ENCODE measurements at regions not wholly inside any gene's neighbourhood (a gene's known extent, or its start where the extent isn't known, plus 50 kb on each side); places are given as distances from the start of the nearest gene placed in this dataset.

DNA sequence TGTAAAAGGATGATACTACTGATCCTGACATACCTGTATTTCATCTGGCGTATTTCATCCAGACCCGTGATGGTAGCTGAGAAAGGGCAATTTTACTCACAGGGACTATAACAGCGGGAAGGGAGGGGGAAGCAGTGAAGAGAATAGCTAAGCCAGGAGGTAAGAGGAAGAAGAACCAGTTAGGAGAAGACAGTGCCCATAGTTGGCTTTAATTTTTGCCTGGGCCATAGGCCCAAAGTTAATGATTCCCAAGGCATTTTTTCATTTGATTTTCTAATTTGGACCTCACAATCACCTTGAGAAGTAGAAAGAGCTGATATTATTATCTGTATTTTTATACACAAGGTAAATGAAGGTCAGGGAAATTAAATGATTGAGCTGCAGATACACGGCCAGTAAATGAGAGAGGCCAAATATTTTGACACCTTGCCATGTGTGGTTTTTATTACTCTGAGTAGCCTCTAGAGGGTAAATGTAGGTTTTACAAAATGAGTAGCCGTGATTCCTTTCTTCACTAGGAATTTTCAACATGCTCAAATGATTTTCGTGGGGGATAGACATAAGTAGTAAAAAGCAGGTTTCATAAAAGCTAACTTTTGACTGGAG lies 382.2 kb downstream of the FUT8 start:
- no peak for DNase-seq

DNA sequence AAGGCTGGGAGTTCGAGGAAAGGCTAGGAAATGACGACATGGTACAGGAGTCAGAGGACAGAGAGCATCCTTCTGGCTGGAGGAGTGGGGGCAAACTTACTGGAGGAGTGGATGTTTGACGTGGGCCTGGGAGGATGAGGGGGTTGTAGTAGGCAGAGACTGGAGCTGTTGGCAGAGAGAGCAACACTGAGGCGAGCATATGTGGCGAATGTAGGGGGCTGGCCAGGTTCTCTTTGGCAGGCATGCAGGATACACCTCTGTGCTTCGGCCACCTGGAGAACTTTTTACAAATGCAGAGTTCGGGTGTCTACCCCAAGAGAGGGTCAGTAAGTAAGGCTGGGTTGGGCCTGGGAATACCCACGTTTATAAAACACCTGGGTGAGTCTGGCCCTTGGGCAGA lies 385.7 kb downstream of the FUT8 start:
- no peak for DNase-seq

DNA sequence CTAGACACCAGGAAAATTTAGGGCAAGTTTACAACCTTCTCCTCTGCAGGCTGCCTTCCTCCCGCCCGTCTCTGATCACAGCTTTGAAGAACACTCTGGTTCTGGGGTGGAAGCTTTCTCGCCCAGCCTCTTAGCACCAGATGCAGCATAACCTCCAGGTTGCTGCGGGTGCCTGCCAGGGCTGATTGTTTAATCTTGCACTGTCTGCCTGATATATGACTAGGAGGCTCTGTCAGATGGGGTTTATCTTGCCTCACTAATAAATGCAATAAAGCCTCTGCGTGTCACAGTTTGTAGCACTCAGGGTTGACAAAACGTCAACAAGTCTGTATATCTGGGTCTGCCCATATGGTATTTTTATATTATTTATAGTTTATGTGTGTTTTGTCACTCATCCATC lies 388.2 kb downstream of the FUT8 start:
- no peak for DNase-seq

DNA sequence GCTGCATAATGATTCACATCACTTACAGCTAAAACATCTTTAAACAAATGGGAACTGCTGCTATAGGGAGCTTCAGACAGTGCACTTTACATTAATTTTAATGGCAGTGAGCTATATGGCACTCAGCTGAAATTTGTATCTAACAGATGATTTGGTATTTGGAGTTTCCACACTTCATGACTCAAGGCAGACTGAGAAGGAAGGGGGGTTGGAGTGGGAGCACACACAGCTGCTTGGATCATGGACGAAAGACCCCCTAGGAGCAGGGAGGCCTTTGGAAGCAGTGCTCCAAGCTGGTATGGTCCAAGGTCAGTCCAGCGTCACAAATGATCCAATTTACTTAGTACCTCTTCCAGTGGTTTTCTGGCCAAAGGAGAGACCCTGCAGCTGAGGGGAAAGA lies 389.7 kb downstream of the FUT8 start:
- no peak for DNase-seq

DNA sequence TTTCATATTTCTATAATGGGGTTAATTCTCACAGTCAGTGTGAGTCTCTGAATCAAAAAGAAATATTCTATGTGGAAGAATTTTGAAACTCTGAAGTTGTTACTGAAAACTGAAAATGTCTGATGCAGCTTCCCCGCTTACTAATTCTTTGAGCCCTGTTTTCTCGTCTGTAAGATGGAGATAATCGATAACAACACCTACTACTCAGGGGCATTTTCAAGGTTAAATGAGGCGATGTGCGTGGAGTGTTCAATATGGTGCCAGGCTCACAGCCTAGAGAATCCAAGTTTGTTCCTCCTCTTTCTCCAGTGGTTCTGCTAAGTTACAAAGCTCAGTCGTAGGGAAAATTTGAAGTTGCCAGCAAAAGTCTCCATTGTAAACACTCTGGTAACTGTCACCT lies 391.4 kb downstream of the FUT8 start:
- no peak for DNase-seq

DNA sequence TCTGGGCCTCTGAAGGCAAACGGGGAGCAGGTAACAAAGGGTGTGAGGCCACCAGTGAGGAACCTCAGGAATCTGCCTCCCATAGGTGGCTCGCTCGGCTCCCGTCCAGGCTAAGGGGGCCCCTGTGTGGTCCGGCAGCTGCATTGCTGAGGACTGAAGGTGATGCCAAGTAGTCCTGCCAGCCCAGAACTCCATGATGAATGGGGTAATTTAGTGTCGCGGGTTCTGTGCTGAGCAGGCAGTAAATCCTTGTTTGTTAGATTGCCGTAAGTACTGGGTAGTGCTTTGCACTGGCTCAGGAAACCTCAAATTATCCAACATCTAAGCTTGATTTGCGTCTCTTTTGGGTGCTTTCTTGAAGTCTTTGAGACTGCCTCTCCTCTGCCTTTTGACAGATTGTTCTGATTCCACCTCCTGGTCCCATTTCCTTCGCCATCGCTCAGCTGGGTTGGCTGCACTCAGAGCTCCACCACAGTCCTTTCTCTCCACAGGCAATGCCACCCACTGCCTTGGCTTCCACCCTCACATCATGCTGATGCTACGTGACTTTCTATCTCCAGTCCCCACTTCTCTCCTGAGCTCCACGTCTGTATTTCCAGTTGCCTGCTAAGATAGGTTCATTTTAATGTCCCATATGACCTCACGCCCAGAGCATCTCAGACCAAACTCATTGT lies 392.0 kb downstream of the FUT8 start:
- DNase-seq: no peak

DNA sequence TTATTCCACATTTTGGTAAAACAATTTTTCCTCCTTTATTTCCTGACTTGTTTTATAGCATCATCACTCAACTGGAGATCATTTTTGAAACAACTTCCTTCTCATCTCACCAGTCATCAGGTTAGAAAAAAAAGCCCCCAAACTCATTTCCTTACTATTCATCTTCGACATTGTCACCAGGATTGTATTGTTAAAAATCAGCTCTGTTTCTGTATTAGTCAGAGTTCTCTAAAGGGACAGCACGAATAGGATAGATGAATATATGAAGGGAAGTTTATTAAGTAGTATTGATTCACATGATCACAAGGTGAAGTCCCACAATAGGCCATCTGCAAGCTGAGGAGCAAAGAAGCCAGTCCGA lies 392.6 kb downstream of the FUT8 start:
- DNase-seq: no peak

DNA sequence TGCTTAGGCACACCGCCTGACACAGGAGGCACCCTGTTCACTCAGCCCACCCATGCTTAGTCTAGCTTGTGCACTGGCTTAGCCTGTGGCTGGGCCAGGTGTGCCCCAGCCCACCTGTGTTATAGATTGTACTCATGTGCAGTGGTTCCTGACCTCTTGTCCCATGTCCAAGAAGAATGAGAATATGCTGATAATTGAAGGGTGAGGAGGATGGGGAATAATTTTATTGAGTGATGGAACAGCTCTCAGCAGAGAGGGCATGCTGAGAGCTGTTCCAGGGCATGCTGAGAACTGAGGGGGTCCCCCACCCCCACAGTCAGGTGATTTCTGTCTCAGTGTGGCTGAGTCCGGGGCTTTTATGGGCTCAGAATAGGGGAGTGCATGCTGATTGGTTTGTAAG lies 395.9 kb downstream of the FUT8 start:
- no peak for DNase-seq

DNA sequence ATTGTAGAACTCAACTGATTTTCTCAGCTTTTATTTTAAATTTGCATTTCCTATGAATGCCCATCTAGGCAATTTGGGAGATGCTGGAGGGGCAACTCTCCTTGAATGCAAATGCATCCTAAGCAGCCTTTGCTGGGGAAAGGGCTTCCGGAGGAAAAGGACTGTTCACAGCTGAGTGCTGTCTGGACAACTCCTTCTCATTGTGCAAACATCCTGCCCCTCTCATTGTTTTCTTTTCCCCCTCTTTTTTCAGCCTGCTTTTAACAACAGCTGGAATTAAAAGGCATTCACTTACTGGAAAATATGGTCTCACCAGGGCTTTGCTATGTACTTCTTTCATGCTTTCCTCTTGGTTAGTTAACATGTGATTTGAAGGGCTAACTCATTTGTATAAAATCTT lies 397.8 kb downstream of the FUT8 start:
- no peak for DNase-seq

DNA sequence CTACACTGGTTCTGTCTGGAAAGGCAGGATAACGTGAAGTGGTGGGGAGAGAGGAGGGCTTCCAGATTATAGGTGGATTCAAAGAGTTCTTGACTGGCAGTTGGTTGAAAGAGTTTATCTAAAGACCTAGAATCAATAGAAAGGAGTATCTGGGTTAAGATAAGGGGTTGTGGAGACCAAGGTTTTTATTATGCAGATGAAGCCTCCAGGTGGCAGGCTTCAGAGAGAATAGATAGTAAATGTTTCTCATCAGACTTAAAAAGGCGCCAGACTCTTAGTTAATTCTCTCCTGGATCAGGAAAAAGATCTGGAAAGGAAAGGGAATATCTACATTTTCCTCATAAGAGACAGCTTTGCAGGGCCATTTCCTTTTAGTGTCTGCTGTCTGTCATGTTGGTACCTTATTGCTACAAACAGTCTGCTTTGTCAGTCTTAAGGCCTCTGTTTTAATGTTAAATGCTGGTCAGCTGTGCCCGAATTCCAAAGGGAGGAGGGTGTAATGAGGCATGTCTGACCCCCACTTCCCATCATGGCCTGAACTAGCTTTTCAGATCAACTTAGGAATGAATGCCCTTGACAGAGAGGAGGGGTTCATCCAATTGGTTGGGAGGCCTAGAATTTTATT lies 401.3 kb downstream of the FUT8 start:
- DNase-seq: no peak

DNA sequence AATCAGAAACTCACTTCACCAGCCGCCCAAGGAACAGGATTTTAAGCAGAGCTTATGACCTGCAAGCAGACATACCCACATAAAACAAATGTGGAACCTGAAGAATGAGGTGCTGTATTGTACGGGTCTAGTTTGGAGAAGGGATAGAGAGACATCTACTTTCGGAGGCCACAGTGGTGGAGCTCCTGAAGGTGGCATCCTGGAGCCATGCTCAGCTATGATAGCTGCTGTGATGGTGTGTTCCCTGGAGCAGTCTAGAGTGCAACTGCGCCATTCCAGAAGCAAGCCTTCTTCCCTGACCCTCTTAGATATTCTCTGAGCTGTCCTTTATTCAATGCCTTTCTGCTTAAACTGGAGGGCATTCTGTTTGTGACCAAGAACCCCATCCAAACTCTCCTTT lies 402.6 kb downstream of the FUT8 start:
- no peak for DNase-seq

DNA sequence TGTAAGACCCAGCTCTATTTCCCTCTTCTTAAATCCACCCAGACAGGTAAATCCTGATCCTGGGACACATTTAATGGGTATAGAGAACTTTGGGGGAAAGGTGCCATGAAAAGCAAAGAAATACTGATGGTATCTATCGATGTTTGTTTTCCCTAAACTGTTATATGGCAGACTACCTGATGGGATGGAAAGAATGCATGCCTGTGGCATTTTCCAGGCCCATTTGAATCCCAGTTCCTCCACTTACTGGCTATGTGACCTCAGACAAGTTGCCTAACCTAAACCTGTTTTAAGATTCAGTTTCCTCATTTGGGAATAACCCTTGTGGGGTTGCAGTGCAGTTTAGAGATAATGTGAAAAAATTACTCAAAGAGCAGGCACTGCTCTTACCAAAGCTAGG lies 404.5 kb downstream of the FUT8 start:
- no peak for DNase-seq

DNA sequence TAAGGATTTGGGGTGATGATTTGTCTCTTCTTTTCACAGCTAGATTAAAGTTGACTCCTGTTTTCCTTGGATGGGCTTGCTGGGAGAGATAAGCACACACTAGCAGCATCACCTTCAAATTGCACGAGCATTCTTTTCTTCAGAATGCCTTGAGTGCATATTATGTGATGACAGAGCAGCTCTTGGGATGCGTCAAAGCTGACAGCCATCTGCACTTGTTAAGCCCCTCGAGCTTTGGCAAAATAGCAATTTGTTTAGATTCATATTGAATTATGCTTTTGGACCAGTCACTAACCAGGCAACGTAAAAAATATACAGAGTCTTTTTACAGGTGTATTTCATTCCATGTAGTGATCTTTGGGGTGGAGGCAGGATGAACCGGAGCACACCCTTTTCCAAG lies 407.0 kb downstream of the FUT8 start:
- DNase-seq: no peak

DNA sequence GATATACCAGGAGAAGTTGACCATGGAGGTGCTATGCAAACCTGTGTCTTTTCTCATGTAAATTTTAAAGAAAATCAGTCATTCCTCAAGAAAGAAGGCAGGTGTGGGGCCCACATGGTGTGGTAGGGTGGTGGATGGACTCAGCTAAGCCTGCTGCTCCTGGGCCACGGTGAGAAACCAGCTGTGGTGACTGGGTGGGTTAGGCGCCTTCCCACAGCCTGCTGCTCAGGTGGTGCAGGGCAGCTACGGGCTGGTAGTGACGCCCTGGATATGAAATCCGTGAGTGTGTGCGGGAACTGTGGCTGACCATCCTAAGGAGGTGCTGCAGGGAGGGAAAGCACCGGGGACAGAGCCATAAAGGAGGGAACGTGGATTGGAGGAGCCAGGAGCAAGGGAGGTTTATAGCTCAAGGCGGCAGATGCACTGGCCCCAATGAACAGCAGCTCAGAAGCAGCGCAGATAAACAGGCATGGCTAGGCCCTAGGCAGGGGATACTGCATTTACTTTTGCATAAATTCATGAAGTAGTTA lies 408.8 kb downstream of the FUT8 start:
- DNase-seq: no peak

DNA sequence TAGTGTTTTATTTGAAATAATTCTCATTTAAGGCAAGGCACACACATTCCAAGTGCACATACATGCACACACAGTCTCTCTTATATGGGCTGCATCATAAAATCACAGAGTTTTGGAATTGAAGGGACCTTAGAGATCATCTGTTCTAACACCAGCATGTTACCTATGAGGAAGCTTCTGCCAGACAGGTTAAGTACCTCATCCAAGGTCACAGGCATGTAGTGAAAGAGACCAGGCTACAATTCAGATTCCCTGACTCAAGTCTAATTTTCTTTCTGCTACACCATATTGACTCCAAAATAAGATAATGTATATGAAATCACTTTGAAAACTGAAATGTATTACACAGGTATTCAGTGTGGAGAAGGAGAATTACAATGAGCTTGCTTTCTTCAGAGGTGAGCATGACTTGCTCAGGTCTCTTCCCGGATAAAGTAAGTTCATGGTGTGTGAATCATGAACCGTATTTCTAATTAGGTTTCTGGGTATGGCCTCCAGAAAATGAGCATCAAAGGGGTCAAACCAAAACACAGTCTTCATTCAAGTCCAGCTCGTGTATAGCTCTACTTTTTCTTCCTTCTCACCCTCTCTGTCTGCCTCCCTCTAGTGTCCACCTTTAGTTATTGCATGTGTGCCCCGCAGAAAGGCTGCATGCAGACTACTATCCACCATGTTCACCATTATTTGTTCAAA lies 411.9 kb downstream of the FUT8 start:
- peak in 1 of 2 donors; percentile 40 for DNase-seq

DNA sequence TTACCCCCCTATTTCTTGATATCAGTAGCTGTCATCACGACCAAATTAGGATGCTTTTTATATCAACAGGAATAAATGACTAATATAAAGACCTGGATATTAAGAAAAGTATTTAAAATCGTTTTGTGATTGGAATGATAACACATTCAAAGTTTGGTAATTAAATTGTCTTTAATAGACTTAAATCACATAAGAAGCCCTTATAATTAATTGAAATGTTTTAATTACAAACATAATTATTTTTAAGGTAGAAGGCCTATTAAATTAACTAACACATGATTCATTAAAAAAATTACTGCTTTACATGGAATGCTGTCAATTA lies 412.4 kb downstream of the FUT8 start:
- no peak for DNase-seq

DNA sequence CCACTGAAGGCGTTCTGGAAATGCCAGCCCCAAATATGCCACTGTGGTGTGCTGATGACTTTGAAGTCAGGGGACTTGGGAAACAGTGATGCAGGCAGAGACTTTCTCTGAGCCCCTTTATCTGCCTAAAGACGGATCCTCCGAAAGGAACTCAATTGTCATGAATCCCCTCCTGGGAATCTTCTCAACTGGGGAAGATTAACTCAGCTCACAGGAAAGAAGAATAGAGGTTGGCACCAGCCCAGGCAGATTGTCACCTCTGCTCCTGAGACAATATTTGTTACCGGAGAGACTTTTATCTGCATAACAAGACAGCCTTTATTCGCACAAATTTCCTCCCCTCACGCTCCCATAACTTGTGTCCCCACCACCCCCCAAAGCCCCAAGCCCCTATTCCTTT lies 414.4 kb downstream of the FUT8 start:
- no peak for DNase-seq

DNA sequence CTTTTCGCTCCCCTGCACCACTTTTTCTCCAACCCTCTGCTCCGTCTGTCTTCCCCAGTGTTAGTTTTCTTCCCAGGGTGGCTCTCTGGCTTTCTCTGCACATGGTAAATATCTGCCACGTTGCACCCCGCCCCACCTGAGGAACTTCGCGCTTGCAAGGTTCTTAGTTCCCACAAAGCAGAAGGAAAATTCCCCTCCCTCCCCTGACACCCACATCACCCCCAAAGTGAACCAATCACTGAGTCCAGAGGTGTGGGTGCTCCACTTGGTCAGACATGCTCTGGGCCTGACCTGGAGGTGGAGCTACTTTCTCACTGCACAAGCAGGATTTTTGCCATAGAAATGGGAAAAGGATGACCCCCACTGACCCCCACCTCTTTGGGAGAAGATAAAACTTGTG lies 415.0 kb downstream of the FUT8 start:
- DNase-seq: no peak

DNA sequence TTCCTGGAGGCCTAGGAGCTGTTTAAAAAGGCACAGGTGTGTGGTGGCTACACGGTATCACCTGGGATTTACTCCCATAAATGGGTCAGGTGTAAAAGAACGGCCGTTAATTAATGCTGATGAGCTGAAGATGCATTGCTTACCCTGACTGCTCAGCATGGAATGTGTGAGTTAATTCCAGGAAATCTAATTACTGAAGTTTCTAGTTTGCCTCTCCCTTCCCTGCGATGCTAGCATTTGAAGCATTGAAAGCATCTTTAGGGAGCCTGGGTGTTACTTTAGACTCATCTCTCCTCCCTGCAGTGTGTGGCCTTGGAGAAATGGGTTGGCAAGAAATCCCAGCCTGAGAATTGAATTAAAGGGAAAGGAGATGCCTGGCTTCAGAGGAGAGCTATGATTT lies 415.9 kb downstream of the FUT8 start:
- DNase-seq: no peak

DNA sequence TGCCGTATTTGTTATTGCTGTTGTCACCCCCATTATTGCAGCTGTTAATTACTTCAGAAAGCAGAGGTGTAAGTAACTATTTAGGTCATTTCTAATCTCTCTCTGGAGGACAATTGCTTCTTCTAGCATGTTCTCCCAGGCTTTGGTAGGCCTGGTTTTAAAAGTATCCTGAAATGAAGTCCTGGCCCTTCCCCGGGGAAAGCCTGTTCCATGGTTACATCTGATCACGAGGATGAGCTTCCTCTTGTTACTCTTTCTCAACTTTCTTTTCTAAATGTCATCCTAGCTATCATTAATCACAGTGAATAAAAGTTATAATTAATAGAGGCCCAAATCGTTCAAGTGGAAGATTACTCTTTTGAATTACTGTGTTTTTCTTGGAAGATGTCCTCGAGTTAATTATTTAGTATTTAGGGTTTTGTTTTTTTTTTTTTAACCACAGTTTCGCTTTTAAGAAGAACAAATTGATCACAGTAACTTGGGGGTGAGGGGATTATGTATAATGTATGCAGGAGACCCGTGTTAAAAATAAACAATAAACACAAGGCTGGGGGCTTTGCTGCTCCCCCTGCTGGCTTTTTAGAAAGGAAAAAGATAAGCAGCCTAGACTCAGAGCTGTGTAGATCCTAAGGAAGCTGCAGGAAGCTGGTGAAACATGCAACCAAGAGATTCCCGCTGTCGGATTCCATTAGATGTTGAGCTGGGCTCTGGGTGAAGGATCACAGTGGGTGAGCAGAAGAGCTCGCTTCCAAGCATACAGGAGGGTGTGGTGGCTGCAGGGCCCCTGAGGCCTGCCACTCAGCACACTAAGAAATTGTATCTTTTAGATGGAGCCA lies 420.1 kb downstream of the FUT8 start:
- DNase-seq: no peak

DNA sequence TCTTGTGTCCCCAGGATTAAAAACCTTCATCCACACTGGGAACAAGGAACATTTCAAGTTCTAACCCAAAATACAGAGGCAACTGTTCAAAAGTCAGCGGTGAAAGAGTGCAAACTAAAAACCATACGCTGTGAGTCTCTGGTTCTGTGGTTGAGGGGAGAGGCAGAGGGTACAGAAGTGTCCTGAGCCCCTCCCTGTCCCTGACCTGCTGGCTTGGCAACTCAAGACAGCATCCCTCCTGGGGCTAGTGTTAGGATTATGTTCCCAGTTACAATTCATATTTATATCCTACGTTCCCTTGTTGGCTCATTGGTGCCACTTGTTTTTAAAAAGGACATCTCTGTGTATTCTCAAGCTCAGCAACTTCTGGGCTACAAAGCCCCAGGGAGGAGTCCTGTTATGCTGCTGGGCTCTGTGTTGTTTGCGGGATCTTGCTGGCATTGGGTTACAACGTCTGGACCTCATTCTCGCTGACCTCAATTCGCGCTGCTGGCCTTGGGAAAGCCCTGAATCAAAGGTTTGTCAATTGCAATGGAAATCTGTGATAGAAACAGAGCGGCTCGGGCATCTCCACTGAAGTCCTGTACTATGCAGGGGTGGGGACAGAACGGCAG lies 420.8 kb downstream of the FUT8 start:
- no peak for DNase-seq

DNA sequence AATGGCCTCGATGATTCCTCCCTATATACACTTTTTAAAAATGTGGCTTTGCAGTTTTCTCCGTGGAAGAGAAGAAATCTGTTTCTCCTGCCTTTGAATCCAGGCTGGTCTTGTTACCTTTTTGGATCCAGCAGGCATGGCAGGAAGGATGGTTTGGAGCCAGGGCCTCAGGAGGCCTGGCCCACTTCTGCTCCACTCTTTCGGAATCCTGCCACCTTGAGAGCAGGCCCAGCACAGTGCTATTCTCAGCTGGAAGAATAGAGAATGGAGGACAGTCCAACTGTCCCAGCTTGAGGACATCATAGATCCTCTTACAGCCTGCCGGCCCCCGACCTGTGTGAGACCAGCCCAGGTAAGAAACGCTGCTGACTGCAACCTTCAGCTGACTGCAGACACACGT lies 421.5 kb downstream of the FUT8 start:
- no peak for DNase-seq

DNA sequence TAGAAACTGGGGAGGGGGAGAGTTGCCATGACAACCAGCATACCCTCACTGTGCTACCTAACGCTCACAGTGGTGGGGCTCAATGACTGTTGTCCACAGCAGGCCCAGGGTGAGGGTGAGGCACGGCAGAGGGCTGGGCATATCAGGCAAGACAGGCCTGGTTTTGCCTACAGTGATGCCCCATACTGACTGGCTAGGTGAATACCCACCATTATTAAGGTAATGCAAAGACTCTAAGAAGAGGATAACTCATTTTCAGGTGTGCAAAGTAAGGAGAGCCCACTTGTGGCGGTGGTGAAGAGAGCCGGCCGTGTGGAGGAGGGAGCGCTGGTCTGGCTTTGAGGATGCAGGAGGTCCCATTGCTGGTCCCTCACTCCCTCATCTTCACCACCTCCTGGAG lies 422.3 kb downstream of the FUT8 start:
- no peak for DNase-seq

Data from bone marrow (tissue), 2 donors.